WTC11 (cell line): ENCODE measurements at regions not wholly inside any gene's neighbourhood (a gene's known extent, or its start where the extent isn't known, plus 50 kb on each side); places are given as distances from the start of the nearest gene placed in this dataset.

ENCODE experiments used
- ATAC-seq: fragments of 200-7000 bp; cut with Tn5 transposase; 2 replicates; pipeline ENCODE4 v1.10.0; 2021; ENCODE audit warnings: mild to moderate bottlenecking, moderate library complexity
- CTCF ChIA-PET: fragments of 300-600 bp; sonication (Branson Sonifier 250); formaldehyde crosslinking; loops from one replicate; lab custom pipeline; 2021; ENCODE audit warnings: antibody characterized with exemption; lab: Charles Lee
- POLR2A ChIA-PET: fragments of 350-600 bp; sonication (Branson Sonifier 250); formaldehyde crosslinking; loops from one replicate; lab custom pipeline; 2021; ENCODE audit warnings: antibody characterized with exemption; lab: Charles Lee
- DNase-seq: peaks from one replicate; pipeline ENCODE4 v3.0.0; 2021; ENCODE audit warnings: low spot score
- H3K27ac Mint-ChIP-seq: 2 replicates; pipeline ENCODE4 v1.8.0; 2021; ENCODE audit warnings: mixed read lengths
- H3K27me3 Mint-ChIP-seq: 2 replicates; pipeline ENCODE4 v1.8.0; 2021; ENCODE audit warnings: low read depth, mild to moderate bottlenecking, moderate library complexity, mixed read lengths
- H3K36me3 Mint-ChIP-seq: 2 replicates; pipeline ENCODE4 v1.8.0; 2021; ENCODE audit warnings: mixed read lengths
- H3K4me1 Mint-ChIP-seq: 2 replicates; pipeline ENCODE4 v1.8.0; 2022; ENCODE audit warnings: mixed read lengths
- H3K4me3 Mint-ChIP-seq: 2 replicates; pipeline ENCODE4 v1.8.0; 2021; ENCODE audit warnings: mild to moderate bottlenecking, moderate library complexity, mixed read lengths
- H3K9me3 Mint-ChIP-seq: 2 replicates; pipeline ENCODE4 v1.8.0; 2021; ENCODE audit warnings: mixed read lengths
- CBFB ChIP-seq: sonication (generic); formaldehyde crosslinking; IDR thresholded peaks from 2 replicates; pipeline ENCODE4 v1.8.1; 2022; ENCODE audit warnings: mild to moderate bottlenecking, low read depth, missing genetic modification reagents
- CREM ChIP-seq: sonication (generic); formaldehyde crosslinking; IDR thresholded peaks from 2 replicates; pipeline ENCODE4 v1.8.1; 2022; ENCODE audit warnings: mild to moderate bottlenecking, missing genetic modification reagents, moderate library complexity
- ETV6 ChIP-seq: sonication (generic); formaldehyde crosslinking; IDR thresholded peaks from 2 replicates; pipeline ENCODE4 v1.8.1; 2022; ENCODE audit warnings: mild to moderate bottlenecking, missing genetic modification reagents
- FOXJ3 ChIP-seq: sonication (generic); formaldehyde crosslinking; IDR thresholded peaks from 2 replicates; pipeline ENCODE4 v1.9.0; 2021; ENCODE audit warnings: missing genetic modification reagents, mild to moderate bottlenecking, borderline replicate concordance
- FOXK1 ChIP-seq: sonication (generic); formaldehyde crosslinking; IDR thresholded peaks from 2 replicates; pipeline ENCODE4 v1.8.0; 2022; ENCODE audit warnings: mild to moderate bottlenecking, moderate library complexity, missing genetic modification reagents
- HMGA2 ChIP-seq: fragments of 250-450 bp; sonication (Bioruptor Pico); IDR thresholded peaks from 2 replicates; pipeline ENCODE4 v1.4.0; 2021; ENCODE audit warnings: mild to moderate bottlenecking, moderate library complexity
- MYBL2 ChIP-seq: sonication (generic); formaldehyde crosslinking; IDR thresholded peaks from 2 replicates; pipeline ENCODE4 v1.8.1; 2023; ENCODE audit warnings: mild to moderate bottlenecking, moderate library complexity, missing genetic modification reagents
- NFATC4 ChIP-seq: fragments of 250-450 bp; sonication (Bioruptor Pico); IDR thresholded peaks from 2 replicates; pipeline ENCODE4 v1.9.0; 2021; ENCODE audit warnings: mild to moderate bottlenecking
- ZNF263 ChIP-seq: sonication (generic); formaldehyde crosslinking; IDR thresholded peaks from 2 replicates; pipeline ENCODE4 v1.8.1; 2022; ENCODE audit warnings: low read depth, mild to moderate bottlenecking, moderate library complexity, missing genetic modification reagents
- ZNF416 ChIP-seq: fragments of 250-450 bp; sonication (Bioruptor Pico); IDR thresholded peaks from 2 replicates; pipeline ENCODE4 v1.9.0; 2021; ENCODE audit warnings: mild to moderate bottlenecking, inconsistent platforms
- TF ChIP-seq, protein P1 (sequence below): sonication (generic); formaldehyde crosslinking; IDR thresholded peaks from 2 replicates; pipeline ENCODE4 v1.8.0; 2023; ENCODE audit warnings: missing genetic modification reagents, mild to moderate bottlenecking, borderline replicate concordance
- TF ChIP-seq, protein P2 (sequence below): sonication (generic); formaldehyde crosslinking; conservative IDR thresholded peaks from 2 replicates; pipeline ENCODE4 v1.8.1; 2023; ENCODE audit warnings: mild to moderate bottlenecking, low read depth, missing genetic modification reagents, moderate library complexity
- TF ChIP-seq, protein P3 (sequence below): sonication (generic); formaldehyde crosslinking; IDR thresholded peaks from 2 replicates; pipeline ENCODE4 v1.8.1; 2023; ENCODE audit warnings: mild to moderate bottlenecking, missing genetic modification reagents
- TF ChIP-seq, protein P4 (sequence below): sonication (generic); formaldehyde crosslinking; IDR thresholded peaks from 2 replicates; pipeline ENCODE4 v1.8.0; 2022; ENCODE audit warnings: mild to moderate bottlenecking, missing genetic modification reagents
- TF ChIP-seq, protein P5 (sequence below): sonication (generic); formaldehyde crosslinking; IDR thresholded peaks from 2 replicates; pipeline ENCODE4 v1.8.1; 2022; ENCODE audit warnings: missing genetic modification reagents, borderline replicate concordance
- TF ChIP-seq, protein P6 (sequence below): sonication (generic); formaldehyde crosslinking; IDR thresholded peaks from 2 replicates; pipeline ENCODE4 v1.8.1; 2023; ENCODE audit warnings: mild to moderate bottlenecking, missing genetic modification reagents, borderline replicate concordance
- TF ChIP-seq, protein P7 (sequence below): sonication (generic); formaldehyde crosslinking; IDR thresholded peaks from 2 replicates; pipeline ENCODE4 v1.8.1; 2023; ENCODE audit warnings: mild to moderate bottlenecking, missing genetic modification reagents, moderate library complexity

DNA sequence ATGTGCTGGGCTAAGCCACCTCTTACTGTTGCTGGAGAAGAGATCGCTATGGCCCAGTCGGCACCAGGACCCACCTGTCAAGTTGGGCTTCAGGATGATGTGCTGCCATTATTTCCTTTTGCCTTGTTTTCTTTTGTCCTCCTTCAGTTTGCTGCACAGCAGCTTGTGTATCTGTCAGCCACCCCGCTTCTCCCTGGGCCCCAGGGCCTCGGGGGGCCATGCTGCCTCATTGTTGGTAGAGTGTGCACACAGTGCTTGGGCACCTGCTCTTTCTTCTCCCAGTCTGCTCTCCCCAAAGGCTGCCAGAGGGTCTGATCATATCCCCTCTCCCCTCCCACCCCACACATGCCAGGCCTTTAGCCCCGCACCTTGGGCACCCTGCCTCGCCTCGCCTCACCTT lies 185.5 kb upstream of the ATP10A start (continued):
- TF ChIP-seq, protein P1, sequence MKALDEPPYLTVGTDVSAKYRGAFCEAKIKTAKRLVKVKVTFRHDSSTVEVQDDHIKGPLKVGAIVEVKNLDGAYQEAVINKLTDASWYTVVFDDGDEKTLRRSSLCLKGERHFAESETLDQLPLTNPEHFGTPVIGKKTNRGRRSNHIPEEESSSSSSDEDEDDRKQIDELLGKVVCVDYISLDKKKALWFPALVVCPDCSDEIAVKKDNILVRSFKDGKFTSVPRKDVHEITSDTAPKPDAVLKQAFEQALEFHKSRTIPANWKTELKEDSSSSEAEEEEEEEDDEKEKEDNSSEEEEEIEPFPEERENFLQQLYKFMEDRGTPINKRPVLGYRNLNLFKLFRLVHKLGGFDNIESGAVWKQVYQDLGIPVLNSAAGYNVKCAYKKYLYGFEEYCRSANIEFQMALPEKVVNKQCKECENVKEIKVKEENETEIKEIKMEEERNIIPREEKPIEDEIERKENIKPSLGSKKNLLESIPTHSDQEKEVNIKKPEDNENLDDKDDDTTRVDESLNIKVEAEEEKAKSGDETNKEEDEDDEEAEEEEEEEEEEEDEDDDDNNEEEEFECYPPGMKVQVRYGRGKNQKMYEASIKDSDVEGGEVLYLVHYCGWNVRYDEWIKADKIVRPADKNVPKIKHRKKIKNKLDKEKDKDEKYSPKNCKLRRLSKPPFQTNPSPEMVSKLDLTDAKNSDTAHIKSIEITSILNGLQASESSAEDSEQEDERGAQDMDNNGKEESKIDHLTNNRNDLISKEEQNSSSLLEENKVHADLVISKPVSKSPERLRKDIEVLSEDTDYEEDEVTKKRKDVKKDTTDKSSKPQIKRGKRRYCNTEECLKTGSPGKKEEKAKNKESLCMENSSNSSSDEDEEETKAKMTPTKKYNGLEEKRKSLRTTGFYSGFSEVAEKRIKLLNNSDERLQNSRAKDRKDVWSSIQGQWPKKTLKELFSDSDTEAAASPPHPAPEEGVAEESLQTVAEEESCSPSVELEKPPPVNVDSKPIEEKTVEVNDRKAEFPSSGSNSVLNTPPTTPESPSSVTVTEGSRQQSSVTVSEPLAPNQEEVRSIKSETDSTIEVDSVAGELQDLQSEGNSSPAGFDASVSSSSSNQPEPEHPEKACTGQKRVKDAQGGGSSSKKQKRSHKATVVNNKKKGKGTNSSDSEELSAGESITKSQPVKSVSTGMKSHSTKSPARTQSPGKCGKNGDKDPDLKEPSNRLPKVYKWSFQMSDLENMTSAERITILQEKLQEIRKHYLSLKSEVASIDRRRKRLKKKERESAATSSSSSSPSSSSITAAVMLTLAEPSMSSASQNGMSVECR (CRISPR knock-in tag): no peak
- TF ChIP-seq CREM: no peak
- TF ChIP-seq HMGA2 (CRISPR knock-in tag): no peak
- no peak for TF ChIP-seq CBFB (CRISPR knock-in tag)
- TF ChIP-seq FOXJ3: no peak
- TF ChIP-seq, protein P2, sequence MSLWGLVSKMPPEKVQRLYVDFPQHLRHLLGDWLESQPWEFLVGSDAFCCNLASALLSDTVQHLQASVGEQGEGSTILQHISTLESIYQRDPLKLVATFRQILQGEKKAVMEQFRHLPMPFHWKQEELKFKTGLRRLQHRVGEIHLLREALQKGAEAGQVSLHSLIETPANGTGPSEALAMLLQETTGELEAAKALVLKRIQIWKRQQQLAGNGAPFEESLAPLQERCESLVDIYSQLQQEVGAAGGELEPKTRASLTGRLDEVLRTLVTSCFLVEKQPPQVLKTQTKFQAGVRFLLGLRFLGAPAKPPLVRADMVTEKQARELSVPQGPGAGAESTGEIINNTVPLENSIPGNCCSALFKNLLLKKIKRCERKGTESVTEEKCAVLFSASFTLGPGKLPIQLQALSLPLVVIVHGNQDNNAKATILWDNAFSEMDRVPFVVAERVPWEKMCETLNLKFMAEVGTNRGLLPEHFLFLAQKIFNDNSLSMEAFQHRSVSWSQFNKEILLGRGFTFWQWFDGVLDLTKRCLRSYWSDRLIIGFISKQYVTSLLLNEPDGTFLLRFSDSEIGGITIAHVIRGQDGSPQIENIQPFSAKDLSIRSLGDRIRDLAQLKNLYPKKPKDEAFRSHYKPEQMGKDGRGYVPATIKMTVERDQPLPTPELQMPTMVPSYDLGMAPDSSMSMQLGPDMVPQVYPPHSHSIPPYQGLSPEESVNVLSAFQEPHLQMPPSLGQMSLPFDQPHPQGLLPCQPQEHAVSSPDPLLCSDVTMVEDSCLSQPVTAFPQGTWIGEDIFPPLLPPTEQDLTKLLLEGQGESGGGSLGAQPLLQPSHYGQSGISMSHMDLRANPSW: no peak
- no peak for TF ChIP-seq ZNF416 (CRISPR knock-in tag)

DNA sequence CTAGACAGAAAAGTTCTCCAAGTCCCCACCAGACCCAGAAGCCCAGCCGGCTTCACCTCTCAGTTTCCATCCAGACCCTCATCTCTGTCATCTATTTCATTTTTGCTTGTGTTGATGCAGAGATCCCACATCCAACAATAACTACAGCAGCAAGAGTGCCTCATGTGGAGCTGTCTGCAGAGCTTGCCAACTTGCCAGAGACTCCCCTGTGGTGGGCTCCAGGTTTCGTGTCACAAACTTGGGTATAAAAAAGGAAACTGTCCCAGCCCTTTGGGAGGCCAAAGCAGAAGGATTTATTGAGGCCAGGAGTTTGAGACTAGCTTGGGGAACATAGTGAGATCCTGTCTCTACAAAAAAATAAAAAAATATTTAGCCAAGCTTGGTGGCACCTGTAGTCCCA lies 182.4 kb upstream of the ATP10A start:
- CTCF ChIA-PET: no interaction called here
- H3K9me3 Mint-ChIP-seq: peaks cover 8% of the 10 kb centered on the region
- no peak for DNase-seq
- no peaks in the 10 kb centered on the region for H3K36me3 Mint-ChIP-seq
- peaks cover 8% of the 10 kb centered on the region; the same call in 1 of the 2 replicates for H3K4me1 Mint-ChIP-seq
- H3K27me3 Mint-ChIP-seq: no peaks in the 10 kb centered on the region
- H3K27ac Mint-ChIP-seq: no peak overlapping the region
- TF ChIP-seq, protein P3, sequence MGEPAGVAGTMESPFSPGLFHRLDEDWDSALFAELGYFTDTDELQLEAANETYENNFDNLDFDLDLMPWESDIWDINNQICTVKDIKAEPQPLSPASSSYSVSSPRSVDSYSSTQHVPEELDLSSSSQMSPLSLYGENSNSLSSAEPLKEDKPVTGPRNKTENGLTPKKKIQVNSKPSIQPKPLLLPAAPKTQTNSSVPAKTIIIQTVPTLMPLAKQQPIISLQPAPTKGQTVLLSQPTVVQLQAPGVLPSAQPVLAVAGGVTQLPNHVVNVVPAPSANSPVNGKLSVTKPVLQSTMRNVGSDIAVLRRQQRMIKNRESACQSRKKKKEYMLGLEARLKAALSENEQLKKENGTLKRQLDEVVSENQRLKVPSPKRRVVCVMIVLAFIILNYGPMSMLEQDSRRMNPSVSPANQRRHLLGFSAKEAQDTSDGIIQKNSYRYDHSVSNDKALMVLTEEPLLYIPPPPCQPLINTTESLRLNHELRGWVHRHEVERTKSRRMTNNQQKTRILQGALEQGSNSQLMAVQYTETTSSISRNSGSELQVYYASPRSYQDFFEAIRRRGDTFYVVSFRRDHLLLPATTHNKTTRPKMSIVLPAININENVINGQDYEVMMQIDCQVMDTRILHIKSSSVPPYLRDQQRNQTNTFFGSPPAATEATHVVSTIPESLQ: no peak
- TF ChIP-seq ETV6 (CRISPR knock-in tag): no peak
- TF ChIP-seq, protein P4, sequence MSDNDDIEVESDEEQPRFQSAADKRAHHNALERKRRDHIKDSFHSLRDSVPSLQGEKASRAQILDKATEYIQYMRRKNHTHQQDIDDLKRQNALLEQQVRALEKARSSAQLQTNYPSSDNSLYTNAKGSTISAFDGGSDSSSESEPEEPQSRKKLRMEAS (CRISPR knock-in tag): no peak
- no peak for TF ChIP-seq FOXK1 (CRISPR knock-in tag)
- TF ChIP-seq, protein P5, sequence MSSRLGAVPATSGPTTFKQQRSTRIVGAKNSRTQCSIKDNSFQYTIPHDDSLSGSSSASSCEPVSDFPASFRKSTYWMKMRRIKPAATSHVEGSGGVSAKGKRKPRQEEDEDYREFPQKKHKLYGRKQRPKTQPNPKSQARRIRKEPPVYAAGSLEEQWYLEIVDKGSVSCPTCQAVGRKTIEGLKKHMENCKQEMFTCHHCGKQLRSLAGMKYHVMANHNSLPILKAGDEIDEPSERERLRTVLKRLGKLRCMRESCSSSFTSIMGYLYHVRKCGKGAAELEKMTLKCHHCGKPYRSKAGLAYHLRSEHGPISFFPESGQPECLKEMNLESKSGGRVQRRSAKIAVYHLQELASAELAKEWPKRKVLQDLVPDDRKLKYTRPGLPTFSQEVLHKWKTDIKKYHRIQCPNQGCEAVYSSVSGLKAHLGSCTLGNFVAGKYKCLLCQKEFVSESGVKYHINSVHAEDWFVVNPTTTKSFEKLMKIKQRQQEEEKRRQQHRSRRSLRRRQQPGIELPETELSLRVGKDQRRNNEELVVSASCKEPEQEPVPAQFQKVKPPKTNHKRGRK: no peak
- TF ChIP-seq, all 79 proteins: peak for 0
- H3K4me3 Mint-ChIP-seq: no peak overlapping the region
- ATAC-seq: no peak
- POLR2A ChIA-PET: no interaction called here

DNA sequence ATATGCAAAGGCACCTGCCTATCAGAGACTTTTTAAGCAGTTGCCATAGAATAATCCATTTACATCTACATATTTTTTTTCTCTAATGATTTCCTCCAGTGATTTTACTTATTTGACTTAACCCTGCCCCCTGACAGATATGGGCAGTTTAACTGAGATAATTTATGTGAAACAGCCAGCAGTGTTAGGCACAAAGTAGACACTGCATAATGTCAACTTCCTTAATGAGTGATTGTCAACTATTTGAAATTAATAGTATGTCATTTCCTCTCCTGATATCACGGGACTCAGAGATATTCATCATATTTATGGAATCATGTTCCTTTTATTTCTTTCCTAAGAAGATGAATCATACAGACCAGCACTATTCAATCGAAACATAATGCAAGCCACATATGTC lies 179.9 kb upstream of the ATP10A start:
- Mint-ChIP-seq H3K27ac (no peak overlapping the region), H3K4me3 (no peak overlapping the region), H3K9me3 (peaks cover 8% of the 10 kb centered on the region), H3K4me1 (peaks cover 15% of the 10 kb centered on the region), H3K27me3 (no peaks in the 10 kb centered on the region), H3K36me3 (no peaks in the 10 kb centered on the region)
- CTCF ChIA-PET: no interaction called here
- POLR2A ChIA-PET: no interaction called here
- no peak for ATAC-seq
- no peak for DNase-seq
- TF ChIP-seq ZNF263 (CRISPR knock-in tag): no peak
- TF ChIP-seq MYBL2 (CRISPR knock-in tag): no peak
- TF ChIP-seq, protein P6, sequence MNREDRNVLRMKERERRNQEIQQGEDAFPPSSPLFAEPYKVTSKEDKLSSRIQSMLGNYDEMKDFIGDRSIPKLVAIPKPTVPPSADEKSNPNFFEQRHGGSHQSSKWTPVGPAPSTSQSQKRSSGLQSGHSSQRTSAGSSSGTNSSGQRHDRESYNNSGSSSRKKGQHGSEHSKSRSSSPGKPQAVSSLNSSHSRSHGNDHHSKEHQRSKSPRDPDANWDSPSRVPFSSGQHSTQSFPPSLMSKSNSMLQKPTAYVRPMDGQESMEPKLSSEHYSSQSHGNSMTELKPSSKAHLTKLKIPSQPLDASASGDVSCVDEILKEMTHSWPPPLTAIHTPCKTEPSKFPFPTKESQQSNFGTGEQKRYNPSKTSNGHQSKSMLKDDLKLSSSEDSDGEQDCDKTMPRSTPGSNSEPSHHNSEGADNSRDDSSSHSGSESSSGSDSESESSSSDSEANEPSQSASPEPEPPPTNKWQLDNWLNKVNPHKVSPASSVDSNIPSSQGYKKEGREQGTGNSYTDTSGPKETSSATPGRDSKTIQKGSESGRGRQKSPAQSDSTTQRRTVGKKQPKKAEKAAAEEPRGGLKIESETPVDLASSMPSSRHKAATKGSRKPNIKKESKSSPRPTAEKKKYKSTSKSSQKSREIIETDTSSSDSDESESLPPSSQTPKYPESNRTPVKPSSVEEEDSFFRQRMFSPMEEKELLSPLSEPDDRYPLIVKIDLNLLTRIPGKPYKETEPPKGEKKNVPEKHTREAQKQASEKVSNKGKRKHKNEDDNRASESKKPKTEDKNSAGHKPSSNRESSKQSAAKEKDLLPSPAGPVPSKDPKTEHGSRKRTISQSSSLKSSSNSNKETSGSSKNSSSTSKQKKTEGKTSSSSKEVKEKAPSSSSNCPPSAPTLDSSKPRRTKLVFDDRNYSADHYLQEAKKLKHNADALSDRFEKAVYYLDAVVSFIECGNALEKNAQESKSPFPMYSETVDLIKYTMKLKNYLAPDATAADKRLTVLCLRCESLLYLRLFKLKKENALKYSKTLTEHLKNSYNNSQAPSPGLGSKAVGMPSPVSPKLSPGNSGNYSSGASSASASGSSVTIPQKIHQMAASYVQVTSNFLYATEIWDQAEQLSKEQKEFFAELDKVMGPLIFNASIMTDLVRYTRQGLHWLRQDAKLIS (CRISPR knock-in tag): no peak
- TF ChIP-seq NFATC4 (CRISPR knock-in tag): no peak
- no peak for TF ChIP-seq FOXK1 (CRISPR knock-in tag)
- TF ChIP-seq, protein P7, sequence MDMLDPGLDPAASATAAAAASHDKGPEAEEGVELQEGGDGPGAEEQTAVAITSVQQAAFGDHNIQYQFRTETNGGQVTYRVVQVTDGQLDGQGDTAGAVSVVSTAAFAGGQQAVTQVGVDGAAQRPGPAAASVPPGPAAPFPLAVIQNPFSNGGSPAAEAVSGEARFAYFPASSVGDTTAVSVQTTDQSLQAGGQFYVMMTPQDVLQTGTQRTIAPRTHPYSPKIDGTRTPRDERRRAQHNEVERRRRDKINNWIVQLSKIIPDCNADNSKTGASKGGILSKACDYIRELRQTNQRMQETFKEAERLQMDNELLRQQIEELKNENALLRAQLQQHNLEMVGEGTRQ (CRISPR knock-in tag): no peak
